Fibroblast of peridontal ligament (primary cell): ENCODE measurements at regions not wholly inside any gene's neighbourhood (a gene's known extent, or its start where the extent isn't known, plus 50 kb on each side); places are given as distances from the start of the nearest gene placed in this dataset.
A peak's percentile ranks its signal among the peaks of the same experiment; 100 is the strongest.

Source experiments
- DNase-seq: peaks from one replicate; pipeline ENCODE4 v3.0.0-alpha.2; 2010; ENCODE audit errors: extremely low read depth

DNA sequence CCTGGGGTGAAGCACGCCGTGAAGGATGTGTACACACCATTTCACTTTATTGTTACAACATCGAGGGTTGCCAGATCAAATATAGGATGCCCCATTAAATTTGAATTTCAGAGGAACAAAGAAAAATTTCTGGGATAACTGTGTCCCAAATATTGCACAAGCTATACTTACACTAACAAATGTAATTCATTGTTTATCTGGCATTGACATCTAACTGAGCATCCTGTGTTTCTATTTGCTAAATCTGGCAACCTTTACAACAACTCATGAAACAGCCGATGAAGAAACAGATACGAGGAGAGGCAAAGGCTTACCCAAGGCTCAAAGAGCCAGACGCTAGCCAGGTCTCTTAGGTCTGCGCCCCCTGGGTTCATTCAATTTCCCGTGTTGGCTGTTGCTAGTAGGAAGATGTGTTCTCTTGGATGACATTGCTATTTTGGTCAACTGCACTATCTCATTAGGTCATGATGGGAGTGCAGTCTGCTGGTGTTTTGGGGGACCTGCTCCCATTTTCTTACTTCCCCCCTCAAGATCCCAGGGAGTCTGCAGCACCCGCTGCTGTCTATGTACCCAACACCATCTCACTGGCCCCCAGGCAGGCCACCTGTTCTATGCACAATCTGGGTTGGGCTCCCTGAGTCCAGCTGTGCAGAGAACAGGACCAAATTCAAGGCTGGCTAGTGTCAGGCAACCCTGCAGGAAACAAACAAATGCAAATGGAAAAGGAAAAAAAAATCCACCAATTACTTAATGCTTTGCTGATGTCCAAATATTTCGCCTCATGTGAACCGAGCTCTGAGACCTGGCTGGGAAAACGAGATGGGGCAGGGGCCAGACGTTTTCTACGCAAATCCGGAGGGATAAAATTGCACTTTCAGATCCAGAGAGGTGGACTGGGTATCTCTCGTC lies 560.9 kb downstream of the MIAT start:
- DNase-seq = no peak

DNA sequence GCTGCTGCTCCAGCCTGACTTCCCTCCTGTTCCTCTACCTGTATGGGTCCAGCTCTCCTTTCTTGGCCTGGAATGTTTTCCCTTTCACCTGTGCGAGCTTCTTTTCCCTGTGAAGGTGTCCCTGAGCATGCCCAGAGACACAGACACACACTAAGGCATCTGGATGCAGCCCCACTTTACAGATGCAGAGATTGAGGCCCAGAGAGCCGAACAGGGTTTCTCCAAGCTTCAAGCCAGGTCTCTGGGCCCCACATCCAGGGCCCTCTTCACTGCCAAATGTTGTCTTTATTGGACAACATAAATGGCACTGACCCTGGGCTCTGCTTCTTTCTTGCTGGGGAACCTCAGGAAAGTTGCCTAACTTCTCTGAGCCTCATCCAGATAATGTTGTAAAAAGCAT lies 561.6 kb downstream of the MIAT start:
- DNase-seq = no peak

DNA sequence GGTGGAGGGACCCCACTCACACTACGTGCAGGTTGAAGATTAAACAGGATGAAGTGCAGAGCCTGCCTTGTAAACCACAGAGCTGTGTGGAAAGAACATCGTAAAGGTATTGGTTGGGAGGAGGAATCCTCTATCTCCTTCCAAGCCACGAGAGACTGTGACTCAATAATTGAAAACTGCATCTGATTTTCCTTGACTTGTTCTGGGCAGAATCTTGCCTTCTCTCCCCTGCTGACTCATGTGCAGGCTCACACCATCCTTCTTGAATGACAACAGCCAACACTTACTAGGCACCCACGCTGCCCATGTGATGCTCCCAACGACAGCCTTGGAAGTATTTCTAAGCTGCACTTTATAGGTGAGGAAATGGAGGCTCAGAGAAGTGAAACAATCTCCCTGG lies 563.0 kb downstream of the MIAT start:
- peak; percentile 76 for DNase-seq

DNA sequence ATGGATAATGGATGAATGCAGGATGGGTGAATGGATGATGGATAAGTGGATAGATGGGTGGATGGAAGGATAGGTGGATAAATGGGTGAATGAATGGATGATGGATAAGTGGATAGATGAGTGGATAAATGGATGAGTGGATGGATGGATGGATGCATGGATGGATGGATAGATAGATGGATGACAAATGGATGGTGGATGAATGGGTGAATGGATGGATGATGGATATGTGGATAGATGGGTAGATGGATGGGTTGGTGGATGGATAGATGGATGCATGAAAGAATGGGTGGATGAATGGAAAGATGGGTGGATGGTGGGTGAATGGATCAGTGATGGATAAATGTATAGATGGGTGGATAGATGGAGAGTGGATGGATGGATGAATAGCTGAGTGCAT lies 564.8 kb downstream of the MIAT start:
- no peak for DNase-seq

DNA sequence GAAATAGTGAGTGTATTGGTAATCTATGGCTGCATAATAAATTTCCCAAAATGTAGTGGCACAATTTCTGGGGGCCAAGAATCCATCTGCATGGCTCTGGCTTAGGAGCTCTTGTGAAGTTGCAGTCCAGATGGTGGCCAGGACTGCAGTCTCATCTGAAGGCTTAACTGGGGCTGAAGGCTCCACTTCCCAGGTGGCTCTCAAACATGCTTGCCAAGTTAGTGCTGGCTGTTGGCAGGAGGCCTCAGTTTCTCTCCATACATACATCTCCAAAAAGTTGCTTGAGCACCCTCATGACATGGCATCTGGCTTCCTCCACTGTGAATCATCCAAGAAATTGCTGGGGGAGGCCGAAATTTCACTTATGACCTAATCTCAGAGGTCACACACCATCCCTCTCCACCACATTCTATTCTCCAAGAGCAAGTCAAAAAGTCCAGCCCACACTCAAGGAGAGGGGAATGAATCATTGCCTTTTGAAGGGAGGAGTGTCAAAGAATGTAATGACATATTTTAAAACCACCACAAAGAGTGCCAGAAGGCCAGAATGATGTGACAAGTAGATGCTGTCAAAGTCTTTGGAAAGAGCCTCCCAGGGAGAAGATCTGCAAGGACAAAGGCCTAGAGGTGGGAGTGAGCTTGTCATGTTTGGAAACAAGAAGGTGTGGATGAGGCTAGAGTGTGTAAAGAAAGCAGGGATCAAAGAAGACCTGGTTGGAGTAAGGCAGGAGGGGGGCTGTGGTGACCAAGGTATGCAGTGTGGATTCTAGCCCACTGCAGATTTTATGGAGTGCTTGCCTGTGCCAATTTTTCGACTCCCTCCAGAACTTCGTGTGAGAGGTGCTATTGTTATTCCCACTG lies 566.2 kb downstream of the MIAT start:
- DNase-seq = peak; percentile 81

DNA sequence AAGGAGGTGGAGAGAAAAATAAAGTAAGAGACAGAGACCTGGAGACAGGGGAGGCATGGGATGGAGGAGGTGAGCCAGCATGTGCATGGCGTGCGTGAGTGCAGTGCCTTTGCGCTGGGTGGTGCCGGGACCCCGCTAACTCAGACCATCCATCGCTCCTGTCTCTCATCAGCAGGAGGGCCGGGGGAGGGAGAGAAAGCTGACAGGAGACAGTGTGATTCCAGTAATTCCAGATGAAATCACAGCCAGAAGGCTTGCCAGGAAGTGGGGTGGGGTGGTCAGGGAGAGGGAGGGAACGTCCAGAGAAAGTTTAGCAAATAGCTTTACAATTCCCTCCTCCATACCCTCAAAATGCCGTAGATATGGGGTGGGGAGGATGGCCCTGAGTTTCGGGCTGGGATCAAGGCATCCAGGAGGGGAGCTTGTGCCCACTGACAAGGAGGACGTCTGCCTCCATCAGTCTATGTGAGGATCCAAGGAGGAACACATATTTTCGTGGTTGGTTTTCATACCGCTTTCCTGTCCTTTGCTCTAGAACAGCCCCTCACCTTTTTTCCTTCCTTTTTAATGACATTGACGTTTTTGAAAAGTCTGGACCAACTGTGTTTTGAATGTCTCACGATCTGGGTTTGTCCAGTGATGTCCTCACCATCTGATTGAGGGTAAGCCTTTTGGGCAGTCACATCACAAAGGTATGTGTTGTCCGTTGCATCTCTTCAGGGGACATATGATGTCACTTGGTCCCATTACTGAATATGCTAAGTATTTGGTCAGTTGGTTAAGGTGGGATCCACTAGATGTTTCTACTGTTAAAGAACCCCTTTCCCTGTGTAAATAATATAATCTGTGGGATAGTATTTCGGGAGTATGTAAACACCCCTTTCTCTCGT lies 567.3 kb downstream of the MIAT start:
- no peak for DNase-seq

DNA sequence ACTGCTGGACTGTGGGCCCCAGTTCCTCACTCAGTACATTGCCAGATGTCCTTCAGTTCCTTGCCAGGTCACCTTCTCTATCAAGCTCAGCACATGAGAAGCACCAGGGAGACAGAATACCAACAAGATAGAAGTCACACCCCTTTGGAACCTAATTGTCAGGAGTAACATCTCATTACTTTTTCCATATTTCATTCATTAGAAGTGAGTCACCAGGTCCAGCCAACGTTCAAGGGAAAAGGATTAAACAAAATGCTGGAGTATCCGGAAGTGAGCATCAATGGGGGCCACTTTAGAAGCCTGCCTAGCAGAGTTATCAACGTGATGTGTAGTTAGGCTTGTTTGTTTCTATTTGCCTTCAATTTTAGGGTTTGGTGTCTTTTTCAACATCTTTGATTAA lies 569.3 kb downstream of the MIAT start:
- DNase-seq = no peak

DNA sequence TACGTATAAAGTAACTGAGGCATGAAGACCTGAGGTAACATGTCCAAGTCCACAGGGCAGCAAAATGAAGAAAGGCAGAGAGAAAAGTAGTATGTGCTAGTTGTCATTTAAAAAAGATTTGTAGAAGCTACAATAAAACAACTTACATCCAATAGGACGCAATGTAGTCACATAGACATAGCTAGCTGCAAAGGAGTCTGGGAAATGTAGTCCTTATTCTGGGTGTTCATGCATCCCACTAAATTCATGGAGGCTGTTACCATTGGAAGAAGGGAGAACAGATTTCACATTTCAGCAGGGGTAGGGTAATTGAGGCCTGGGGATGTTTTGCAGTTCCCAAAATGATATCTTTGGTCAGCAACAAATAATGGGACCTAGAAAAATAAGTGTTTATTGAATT lies 571.4 kb downstream of the MIAT start:
- DNase-seq = no peak

GRCh38 chr22:27230189-27230588 lies 571.4 kb downstream of the MN1 start:
- no peak for DNase-seq

GRCh38 chr22:27231266-27231665 lies 570.3 kb downstream of the MN1 start:
- DNase-seq = no peak

DNA sequence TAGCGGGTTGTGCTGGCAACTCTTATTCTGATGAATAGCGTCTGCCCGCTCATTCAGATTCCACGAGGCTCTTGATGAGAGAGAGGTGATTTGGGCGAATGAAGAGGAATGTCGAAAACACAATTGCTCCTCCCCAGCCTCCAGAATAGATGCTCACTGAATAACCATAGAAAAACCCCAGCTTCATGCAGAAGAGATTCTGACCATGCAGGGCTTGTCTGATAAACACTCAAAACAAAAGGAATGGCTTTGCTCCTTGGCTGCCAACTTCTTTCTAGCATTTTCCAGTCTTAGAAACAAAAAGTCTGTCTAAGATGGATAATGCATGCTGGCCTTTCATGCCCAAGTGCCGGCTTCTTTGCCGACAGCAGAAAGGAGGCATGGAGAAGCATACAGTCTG lies 569.5 kb downstream of the MN1 start:
- no peak for DNase-seq

DNA sequence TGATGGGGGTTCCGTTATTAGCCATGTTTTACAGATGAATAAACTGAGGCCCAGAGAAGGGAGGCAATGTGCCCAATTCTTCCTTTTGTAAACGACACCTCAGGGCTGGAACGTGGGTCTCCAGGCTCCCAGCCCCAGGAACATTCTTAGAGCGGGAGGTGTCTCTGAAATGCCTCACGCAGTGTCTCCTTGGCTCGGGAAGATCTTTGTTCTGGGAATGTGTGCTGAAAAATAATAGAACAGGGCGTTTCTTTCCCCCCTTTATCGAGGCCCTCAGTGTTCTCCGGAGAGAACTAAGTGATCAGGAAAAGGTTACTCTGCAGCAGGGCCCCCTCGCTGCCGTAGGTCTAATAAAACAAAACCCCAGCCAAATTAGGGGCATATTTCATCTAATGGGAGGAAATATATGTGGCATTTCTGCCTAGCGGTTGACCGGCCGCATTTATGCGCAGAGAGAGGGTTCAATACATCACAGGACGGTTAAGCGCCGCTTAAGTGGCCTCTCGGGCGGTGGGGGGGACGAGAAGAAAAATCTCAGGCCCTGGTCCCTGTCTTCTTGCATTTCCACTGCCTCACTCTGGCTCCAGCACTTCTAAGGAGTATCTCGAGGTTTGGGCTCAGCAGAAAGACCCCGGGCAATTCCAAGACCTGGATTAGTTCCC lies 564.3 kb downstream of the MN1 start:
- DNase-seq = no peak

- DNase-seq = peak; percentile 77
These were observed 562.5 kb downstream of the MN1 start for GRCh38 chr22:27238935-27239510.

GRCh38 chr22:27239520-27239919 lies 562.0 kb downstream of the MN1 start:
- no peak for DNase-seq

DNA sequence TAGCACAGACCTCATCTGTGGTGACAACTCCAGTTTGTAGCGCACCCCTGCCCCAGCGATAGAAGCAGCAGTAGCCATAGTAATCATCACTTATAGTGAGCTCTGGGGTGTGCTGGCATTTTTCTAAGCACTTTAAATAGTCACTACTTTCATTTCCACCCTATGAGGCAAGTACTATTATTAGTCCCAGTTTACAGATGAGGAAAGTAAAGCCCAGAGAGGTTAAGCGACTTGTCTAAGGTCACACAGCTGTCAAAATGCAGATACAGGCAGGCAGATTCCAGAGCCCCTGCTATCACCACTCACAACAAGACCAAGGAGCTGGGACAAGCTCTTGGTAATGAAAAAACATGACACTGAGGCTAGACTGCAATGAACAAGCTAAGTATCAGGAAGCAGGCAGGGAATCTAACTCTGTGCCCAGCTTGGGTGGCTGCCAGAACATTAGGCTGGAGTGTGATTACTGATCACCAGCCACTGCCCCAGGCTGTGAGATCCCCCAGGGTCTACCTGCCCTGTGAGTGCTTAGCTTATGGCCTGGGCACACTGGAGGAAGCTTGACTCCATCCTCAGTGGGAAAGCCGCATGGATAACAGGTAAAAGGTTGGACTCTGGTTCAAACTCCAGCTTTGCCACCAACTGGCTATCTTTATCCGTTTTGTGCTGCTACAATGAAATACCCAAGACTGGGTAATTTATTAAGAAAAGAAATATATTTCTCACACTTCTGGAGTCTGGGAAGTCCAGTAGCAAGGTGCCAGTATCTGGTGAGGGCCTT lies 561.1 kb downstream of the MN1 start:
- DNase-seq = no peak

DNA sequence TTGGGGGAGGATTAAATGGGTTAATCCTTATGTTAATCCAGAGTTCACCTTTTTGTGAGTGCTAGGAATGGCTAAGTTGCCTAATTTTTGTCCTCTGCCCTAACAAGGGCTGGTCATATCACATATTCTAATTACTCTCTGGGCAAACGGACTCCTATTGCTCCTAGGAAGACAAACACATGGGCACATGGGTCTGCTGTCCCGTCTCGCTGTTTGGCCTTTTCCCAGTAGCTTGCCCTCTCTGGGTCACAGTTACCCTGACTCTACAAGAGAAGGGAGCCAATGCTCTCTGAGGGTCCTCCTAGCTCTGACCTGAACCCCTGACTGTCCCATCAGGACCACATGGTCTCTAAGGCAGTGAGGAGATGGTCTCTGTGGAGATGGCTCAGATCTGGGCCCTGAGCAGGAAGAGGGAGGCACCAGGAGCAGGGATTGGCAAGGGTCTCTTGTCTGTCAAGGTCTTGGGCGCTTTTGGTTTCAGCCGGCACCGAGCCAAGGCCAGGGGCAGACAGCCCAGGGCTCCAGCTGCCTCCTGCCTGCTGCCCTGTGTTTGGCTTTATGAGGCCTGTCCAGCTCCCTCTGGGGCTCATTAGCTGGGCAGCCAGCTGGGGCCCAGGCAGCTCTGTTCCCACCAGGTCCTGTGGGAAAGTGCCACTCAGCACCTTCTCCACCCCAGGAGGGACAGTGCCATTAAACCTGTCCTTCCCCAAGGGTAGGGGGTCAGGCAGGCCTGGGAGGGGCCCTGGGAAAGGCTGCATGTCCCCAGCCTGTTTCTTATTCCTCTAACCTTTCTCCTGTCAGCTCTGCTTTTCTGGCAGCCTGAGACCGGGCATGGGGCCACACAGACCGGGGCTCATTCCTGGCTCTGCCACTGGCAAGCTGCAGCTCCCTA lies 559.9 kb downstream of the MN1 start:
- DNase-seq = peak; percentile 39

DNA sequence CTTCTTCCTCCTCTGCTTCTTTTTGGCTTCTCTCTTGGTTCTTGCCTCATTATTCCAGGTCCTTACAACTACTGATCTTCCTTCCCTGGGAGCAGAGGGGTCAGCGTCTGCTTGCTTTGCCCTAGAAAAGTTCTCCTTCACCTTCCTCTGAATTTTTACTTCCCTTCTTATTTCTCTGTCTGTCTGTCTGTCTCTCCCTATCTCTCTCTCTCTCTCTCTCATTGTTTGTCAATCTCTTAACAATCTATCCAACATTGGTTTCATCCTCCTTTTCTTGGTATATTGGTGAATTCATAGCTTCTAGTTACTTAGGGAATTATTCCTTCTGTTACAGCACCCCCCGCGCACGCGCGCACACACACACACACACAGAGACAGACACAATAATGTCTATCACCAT lies 559.1 kb downstream of the MN1 start:
- DNase-seq = no peak

DNA sequence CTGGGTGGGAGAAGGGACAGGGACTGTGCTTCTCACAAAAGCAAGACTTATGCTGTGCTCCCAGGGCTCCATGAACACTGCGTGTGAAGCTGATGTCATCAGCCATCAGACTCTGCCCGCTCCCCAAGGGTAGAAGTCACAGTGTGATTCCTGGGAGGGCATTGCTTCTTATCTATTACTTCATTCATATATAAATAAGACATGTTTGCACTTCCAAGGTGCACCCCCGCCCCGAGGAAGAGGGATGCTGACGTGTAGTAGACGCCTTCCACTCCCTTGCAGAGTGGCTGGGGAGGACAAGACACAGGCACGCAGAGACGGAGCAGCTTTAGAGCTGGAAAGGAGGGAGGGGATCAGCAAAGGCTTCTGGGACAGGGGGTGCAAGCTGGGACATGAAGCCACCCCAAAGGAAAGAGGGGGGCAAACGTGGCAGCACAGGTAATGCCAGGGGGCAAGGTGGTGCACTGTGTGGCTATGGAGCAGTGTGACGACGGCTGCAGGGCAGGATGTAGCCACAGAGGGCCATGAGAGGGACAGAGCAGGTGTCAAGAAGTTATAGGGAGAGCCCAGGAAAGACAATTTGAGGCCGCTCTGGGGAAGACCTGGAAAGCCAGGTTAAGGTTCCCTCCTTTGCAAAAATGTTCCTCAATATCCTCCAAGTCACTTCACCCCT lies 558.5 kb downstream of the MN1 start:
- DNase-seq = no peak

- no peak for DNase-seq
These were observed 557.2 kb downstream of the MN1 start for GRCh38 chr22:27244328-27244727.
